HG02870 (cell line): ENCODE measurements at regions not wholly inside any gene's neighbourhood (a gene's known extent, or its start where the extent isn't known, plus 50 kb on each side); places are given as distances from the start of the nearest gene placed in this dataset.

Source experiments
- ATAC-seq: cut with Tn5 transposase; IDR thresholded peaks from one replicate; pipeline ENCODE4 v1.9.1; 2021; ENCODE audit warnings: mild to moderate bottlenecking, moderate library complexity; ENCODE audit not compliant: unreplicated experiment

- no peak for ATAC-seq
Measured at GRCh38 chr2:16565481-16565880, 100.2 kb downstream of the CYRIA start.

GRCh38 chr2:16561676-16562075 lies 104.0 kb downstream of the CYRIA start:
- ATAC-seq, result no peak

DNA sequence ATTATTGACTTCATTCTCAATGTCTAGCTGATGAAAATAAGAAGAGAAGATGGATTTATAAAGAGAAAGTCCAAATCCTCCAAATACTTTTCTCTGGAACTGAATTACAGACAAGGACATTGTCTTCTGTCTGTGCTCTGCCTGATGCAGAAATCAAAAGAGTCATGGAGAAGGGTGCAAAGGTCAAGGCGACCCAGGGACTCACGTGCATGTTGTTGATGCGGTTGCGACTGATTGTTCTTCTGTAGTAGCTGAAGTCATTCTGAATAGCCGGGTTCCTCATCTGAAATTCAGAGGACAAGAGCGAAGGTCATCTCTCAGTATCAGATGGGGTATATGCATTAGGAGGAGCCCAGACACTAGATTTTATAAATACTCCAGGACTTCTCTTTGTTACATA lies 104.4 kb downstream of the CYRIA start:
- ATAC-seq, result no peak

GRCh38 chr2:16559278-16560067 lies 106.2 kb downstream of the CYRIA start:
- ATAC-seq, result no peak

GRCh38 chr2:16554060-16554583 lies 111.5 kb downstream of the CYRIA start:
- no peak for ATAC-seq

DNA sequence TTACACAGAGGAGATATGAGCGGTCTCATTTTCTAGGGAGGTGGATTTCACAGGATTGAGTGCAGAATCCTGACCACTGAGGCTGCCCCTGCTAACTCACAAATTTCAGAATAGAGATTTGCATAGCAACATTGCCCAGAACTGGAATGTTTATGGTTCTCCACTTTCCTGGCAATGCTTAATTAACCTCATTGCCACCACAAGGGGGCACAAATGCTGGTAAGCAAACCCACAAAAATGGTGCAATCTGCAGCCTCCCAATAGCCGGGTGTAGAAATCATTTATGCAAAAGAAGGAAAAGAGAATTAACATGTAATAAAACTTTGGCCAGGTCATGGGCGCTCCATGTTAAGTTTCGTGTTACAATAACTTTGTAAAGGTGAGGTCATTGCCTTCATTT lies 112.4 kb downstream of the CYRIA start:
- ATAC-seq, result no peak

DNA sequence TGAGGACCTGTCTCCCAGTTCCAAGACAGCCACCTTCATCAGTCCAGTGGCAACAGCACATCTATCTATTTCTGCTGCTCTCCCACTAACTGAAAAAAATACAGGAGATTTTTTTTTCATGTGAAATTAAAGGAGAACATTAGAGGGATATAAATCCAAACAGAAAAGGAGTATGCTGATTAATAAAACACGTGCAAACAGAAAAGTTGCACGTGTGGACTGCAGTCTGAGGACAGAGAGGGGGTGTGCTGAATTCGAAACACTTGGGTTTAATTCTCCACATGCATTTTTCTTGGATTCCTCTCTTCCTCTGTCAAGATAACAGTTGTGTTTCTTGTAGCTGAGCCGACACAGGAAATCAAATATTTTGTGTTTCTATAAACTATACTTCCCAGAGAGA lies 113.4 kb downstream of the CYRIA start:
- ATAC-seq, result no peak

DNA sequence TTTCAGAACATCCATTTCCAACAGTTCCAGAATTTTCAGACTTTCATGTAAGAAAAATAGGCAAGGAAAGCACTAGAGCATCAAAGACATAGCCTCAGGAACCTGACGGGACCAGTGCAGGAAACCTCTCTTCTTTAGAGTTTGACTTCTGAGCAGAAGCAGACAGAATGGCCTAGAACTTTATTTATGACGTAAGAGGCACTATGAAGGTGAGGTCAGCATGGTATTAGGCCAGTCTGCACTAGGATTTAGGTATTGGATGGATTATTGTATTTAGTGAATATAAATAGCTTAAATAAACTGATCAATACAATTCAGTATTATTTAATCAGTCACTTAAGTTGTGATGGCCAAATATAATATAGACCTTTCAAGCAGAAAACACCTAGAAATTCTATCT lies 117.6 kb downstream of the CYRIA start:
- ATAC-seq, result no peak

DNA sequence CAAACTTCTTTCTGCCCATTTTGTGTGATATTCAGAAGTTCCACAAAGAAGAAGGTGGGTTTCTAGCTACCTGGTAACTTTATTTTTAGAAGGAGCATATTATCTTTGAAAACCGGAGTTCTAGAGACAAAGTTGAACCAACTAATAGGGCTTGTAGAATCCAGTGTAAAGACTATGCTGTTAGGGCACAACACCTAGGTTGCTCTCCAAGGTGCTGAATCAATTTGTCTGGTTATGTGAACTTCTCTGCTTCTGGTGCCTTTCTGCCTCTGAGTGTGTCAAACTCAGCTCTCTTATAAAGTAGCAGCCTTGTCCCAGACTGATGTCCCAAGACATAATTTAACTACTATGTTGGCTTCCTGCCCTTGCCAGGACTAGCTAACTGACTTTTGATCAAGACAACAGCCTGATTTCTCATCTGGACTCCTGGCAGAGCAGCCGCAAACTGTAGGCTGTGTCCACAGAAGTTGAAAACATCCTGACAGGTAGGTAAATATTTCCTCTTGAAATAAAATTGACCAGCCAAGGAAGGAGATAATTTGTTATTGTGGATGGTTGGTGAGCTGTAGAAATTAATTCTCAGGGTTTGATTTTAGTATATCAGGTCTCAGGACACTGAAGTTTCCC lies 119.4 kb downstream of the CYRIA start:
- ATAC-seq, result no peak

DNA sequence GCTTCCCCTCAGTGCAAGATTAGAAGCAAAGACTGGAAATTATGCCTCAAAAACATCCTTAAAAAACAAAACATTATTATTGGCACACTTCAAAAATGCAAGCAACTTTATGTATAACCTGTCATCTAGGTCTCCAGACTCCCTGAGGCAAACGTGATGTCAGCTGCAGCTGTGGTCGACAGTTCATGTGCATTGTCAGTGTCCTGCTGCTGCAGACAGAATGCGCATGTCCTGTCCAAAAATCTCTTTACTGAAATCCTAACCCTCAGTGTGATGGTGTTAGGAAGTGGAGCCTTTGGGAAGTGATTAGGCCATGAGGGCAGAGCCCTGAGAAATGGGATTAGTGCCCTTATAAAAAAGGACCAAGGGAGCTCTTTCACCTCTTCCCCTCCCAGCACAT lies 126.9 kb downstream of the CYRIA start:
- ATAC-seq, result no peak

- ATAC-seq, result no peak
Measured at GRCh38 chr2:16537347-16537746, 128.3 kb downstream of the CYRIA start.

DNA sequence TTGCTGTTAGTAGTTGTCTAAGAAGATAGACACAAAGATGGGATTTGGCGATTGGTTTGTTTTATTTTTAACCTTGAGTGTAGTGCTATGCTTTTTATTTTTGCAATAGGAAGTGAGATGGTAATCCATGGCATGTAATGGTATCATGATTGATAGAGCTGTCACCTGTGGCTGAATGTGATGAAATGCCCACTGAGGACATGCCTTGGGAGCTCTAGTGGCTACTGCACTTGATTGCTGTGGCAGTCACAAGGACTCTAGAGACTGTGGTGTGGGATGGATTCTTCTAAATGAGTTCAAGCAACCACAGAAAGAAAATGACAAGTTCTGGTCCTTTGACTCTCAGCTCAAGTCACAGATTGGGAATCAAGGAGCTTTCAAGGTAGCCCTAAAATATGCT lies 139.4 kb downstream of the CYRIA start:
- ATAC-seq, result no peak

DNA sequence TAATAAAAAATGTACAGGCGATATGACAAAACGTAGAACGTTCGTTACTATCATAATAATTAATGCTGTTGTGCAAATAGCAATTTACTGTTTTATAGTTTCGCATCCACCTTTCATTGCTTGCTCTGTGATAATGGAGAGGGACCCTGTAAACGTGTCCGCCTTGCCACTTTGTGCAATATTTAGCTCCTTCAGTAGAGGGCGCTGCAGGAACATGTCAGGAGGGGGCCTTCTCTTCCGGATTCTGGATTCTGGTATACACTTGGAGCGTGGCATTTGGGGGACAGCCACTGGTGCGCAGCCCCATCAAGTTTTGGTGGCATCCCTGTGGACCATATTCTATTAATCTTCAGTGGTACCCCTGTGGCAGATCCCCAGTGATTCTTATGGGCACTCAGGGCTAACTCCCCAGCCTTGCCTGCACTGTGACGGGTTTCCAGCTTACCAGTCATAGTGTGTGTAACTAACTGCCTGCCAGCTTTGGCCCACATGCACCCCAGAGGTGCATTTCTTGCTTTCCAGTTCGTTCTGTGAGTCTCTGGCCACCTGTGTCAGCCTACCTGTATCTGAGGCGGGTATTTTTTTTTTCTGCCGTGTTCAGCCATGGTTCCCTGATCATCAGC lies 140.3 kb downstream of the CYRIA start:
- ATAC-seq, result no peak

- ATAC-seq, result no peak
Measured at GRCh38 chr2:16523711-16524110, 141.9 kb downstream of the CYRIA start.

- no peak for ATAC-seq
Measured at GRCh38 chr2:16522031-16522831, 143.4 kb downstream of the CYRIA start.

- ATAC-seq, result no peak
Measured at GRCh38 chr2:16520891-16521290, 144.7 kb downstream of the CYRIA start.

GRCh38 chr2:16515696-16516095 lies 149.9 kb downstream of the CYRIA start:
- ATAC-seq, result no peak

- ATAC-seq, result no peak
Measured at GRCh38 chr2:16513626-16514025, 152.0 kb downstream of the CYRIA start.

GRCh38 chr2:16511041-16511440 lies 154.6 kb downstream of the CYRIA start:
- ATAC-seq, result no peak

DNA sequence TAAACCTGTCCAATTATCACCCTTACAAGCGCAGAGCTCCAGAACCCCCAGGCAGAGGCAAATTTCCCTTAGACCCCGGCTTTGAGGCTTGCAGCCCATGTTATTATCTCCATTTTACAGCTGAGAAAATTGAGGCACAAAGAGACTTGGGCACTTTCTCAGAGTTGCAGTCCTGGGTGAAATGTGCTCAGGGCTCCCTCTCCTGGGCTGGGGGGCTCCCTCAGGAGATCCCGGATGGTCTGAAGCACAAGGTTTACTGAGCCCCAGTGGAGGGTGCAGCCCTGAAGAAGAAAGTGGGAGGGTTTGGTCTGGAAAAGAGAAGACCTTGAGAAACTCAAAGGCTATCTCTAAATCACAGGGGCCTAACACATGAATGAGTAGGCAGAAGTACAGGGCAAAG lies 156.6 kb downstream of the CYRIA start:
- ATAC-seq, result no peak

- no peak for ATAC-seq
Measured at GRCh38 chr2:16508490-16508851, 157.2 kb downstream of the CYRIA start.
